ENCODE measurements at regions not wholly inside any gene's neighbourhood (a gene's known extent, or its start where the extent isn't known, plus 50 kb on each side); places are given as distances from the start of the nearest gene placed in this dataset.

DNA sequence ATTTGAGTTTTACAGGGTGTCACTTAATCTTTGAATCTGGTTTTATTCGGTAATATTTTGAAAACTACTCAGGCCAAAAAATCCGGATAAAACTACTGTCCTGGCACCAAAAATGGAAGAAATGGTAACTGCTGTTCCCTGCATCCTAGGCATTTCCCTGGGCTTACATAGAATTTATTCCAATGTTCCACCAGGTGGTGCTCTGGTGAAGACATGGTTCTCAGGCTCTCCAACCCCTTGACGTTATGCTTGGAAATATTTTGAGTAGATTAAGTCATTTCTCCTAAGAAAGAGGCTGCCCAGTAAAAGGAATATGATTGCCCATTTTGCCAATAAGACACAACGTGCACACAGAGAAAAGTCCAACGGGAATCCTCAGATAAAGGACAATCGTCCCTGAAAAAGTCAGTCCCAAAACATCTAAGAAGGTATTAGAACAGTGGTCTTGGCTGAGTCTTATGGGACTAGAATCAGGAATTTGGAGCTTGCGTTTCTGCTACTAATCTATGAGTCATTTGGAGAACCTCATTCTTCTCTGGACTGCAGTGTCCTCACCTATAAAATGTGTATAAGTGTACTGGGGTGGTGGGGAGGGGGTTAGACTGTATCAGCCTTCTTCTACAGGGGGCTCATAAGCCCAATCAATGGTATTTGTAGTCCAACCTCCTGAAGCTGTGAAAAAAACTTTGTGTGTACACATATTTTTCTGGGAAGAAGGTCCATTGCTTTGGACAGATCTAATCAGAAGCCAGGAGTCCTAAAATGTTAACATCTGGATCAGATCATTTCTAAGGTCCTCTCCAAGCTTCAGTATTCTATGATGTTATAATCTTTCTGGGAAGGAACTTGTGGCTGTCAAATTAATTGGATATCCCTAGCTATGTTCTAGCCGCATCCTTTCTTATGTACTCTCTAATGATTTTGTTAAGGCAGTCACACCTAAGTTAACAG, 131.0 kb upstream of the BMP2 start:
- Histone ChIP-seq H3K9me3 (ENCODE audit: insufficient read depth, low read depth, low read length) (no peaks in the 10 kb centered on the region), H3K9ac (ENCODE audit: low read depth, low read length) (no peak overlapping the region), H3K4me1 (ENCODE audit: insufficient read depth, low read length) (peaks cover 9% of the 10 kb centered on the region; the same call in 1 of the 2 replicates), H3K36me3 (ENCODE audit: insufficient read depth, low read length) (no peaks in the 10 kb centered on the region), H3K27me3 (ENCODE audit: insufficient read depth, low read length) (no peaks in the 10 kb centered on the region), H3K4me3 (ENCODE audit: low read length) (no peak overlapping the region), H3K27ac (ENCODE audit: low read depth, low read length) (no peak overlapping the region)
- 72% methylated on average over 8 of the region's 8 CpGs for WGBS

DNA sequence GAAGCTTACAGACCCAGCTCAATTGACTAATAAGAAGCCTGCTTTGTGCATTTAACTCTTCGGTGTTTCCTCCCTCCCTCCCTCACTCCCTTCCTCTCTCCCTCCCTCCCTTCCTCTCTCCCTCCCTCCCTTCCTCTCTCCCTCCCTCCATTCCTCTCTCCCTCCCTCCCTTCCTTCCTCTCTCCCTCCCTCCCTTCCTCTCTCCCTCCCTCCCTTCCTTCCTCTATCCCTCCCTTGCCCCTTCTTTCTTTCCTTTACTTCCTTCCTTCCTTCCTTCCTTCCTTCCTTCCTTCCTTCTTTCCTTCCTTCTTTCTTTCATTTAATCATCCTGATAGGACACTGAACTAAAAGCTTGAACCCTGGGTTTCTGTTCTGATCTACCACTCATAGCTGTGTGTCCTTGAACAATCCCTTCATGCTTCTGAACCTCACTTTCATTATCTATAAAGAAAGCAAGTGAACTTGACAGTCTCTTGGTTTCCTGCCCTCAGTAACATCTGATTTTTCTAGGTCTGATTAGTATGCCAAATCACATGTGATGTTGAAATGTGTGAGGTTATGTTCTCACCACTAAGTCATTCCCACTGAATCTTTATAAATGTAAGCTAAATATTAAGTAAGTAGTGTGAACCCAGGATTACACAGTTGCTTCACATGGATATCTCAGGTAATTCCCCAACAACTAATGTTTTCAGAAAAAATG, 132.3 kb upstream of the BMP2 start:
- 90% methylated on average over 1 of the region's 1 CpG for WGBS
- no peaks in the 10 kb centered on the region for H3K9me3 ChIP-seq (ENCODE audit: insufficient read depth, low read depth, low read length)

DNA sequence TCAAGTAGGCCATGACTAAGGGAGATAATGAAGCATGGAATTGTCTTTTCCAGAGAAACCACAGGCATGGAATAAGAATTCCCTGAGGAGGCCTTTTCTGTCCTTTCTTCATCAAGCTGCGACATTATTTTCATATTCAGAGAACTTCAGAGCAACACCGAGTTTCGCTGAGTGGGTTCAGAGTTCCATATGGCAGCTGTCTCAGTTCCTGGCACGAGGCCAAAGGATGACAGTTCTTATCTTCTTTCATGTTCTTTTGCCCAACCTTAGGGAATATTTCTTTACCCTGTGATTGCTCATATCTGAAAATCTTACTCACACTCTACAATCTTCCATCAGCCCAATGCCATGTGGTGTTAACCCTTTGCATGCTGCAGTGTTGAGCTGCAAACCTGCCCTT, 135.3 kb upstream of the BMP2 start:
- H3K27me3 ChIP-seq (ENCODE audit: insufficient read depth, low read length) = no peaks in the 10 kb centered on the region
- 92% methylated on average over 4 of the region's 4 CpGs for WGBS

More for the DNA sequence above, 132.3 kb upstream of the BMP2 start:
- Histone ChIP-seq H3K9ac (ENCODE audit: low read depth, low read length) (no peak overlapping the region), H3K4me1 (ENCODE audit: insufficient read depth, low read length) (peaks cover 9% of the 10 kb centered on the region; the same call in 1 of the 2 replicates), H3K36me3 (ENCODE audit: insufficient read depth, low read length) (no peaks in the 10 kb centered on the region), H3K4me3 (ENCODE audit: low read length) (no peak overlapping the region), H3K27ac (ENCODE audit: low read depth, low read length) (no peak overlapping the region), H3K27me3 (ENCODE audit: insufficient read depth, low read length) (no peaks in the 10 kb centered on the region)

DNA sequence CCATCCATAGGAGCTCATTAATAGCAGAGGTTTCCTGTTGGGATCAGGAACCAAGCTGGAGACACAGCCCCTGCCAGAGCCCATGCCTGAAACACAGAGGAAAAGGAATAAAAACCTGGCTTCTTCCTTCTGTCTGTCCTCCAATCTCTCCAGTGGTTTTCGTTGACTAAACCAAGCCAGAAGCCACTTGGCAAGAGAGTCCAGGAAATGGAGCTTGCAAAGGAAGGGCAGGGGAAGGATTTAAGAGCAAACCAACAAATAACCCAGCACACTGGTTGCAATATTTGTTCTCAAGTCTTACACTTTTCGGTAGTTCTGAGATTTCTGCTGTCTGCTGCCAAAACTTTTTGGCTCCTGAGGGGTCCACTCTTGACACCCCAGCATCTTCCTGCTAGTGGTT, 137.0 kb upstream of the BMP2 start:
- Histone ChIP-seq H3K9ac (ENCODE audit: low read depth, low read length) (no peak overlapping the region), H3K4me3 (ENCODE audit: low read length) (no peak overlapping the region), H3K27ac (ENCODE audit: low read depth, low read length) (no peak overlapping the region), H3K9me3 (ENCODE audit: insufficient read depth, low read depth, low read length) (peaks cover 7% of the 10 kb centered on the region; the same call in 1 of the 2 replicates), H3K27me3 (ENCODE audit: insufficient read depth, low read length) (no peaks in the 10 kb centered on the region), H3K4me1 (ENCODE audit: insufficient read depth, low read length) (no peaks in the 10 kb centered on the region), H3K36me3 (ENCODE audit: insufficient read depth, low read length) (no peaks in the 10 kb centered on the region)
- 93% methylated on average over 2 of the region's 2 CpGs for WGBS

More for the DNA sequence above, 135.3 kb upstream of the BMP2 start:
- Histone ChIP-seq H3K9me3 (ENCODE audit: insufficient read depth, low read depth, low read length) (no peaks in the 10 kb centered on the region), H3K4me3 (ENCODE audit: low read length) (no peak overlapping the region), H3K36me3 (ENCODE audit: insufficient read depth, low read length) (no peaks in the 10 kb centered on the region), H3K4me1 (ENCODE audit: insufficient read depth, low read length) (peaks cover 4% of the 10 kb centered on the region; the same call in 1 of the 2 replicates), H3K9ac (ENCODE audit: low read depth, low read length) (no peak overlapping the region), H3K27ac (ENCODE audit: low read depth, low read length) (no peak overlapping the region)

DNA sequence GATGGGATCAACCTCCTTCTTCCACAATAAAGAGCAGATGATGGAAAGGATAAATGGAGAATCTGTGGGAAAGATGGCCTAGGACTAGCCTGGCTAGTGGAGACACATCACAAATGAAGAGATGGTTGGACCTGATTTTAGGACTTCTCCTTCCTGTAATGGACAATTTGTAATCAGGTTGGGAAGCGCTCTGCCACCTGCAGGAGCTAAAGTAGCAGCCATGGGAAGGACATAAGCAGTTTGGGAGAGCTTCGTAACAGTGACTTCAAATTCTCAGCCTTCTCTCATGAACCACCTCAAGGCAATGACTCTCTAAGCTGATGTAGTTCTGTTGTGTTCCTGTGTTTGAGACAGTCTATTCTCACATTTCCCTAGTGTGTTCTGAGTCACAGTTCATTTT, 137.9 kb upstream of the BMP2 start:
- peaks cover 2% of the 10 kb centered on the region; the same call in 1 of the 2 replicates for H3K4me1 ChIP-seq (ENCODE audit: insufficient read depth, low read length)
- H3K9ac ChIP-seq (ENCODE audit: low read depth, low read length) = no peak overlapping the region
- no peaks in the 10 kb centered on the region for H3K36me3 ChIP-seq (ENCODE audit: insufficient read depth, low read length)
- WGBS = 98% methylated on average over 2 of the region's 2 CpGs
- H3K27ac ChIP-seq (ENCODE audit: low read depth, low read length) = no peak overlapping the region
- no peaks in the 10 kb centered on the region for H3K27me3 ChIP-seq (ENCODE audit: insufficient read depth, low read length)
- peaks cover 8% of the 10 kb centered on the region; the same call in 1 of the 2 replicates for H3K9me3 ChIP-seq (ENCODE audit: insufficient read depth, low read depth, low read length)
- no peak overlapping the region for H3K4me3 ChIP-seq (ENCODE audit: low read length)

DNA sequence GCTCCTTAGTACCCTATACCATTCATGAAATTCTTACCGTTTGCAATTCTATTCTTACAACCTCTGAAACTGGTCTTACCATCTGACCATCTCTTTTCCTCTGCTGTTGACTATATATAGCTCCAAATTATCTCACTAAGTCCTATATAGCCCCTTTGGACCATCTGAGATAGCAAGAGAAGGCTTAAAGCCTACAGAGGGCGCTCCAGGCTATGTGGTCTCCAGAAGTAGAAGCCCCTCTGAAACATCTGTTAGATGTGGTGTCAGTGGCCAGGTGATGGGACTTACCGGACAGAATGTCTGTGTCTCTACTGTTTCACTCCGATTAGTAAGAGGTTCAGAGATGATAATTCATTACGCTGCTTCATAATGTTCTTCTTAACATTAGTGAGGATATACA, 140.7 kb upstream of the BMP2 start:
- Histone ChIP-seq H3K4me1 (ENCODE audit: insufficient read depth, low read length) (peaks cover 11% of the 10 kb centered on the region; the same call in 1 of the 2 replicates), H3K27me3 (ENCODE audit: insufficient read depth, low read length) (no peaks in the 10 kb centered on the region), H3K4me3 (ENCODE audit: low read length) (no peak overlapping the region), H3K36me3 (ENCODE audit: insufficient read depth, low read length) (no peaks in the 10 kb centered on the region), H3K9ac (ENCODE audit: low read depth, low read length) (no peak overlapping the region), H3K9me3 (ENCODE audit: insufficient read depth, low read depth, low read length) (peaks cover 8% of the 10 kb centered on the region; the same call in 1 of the 2 replicates), H3K27ac (ENCODE audit: low read depth, low read length) (no peak overlapping the region)
- 90% methylated on average over 5 of the region's 5 CpGs for WGBS

DNA sequence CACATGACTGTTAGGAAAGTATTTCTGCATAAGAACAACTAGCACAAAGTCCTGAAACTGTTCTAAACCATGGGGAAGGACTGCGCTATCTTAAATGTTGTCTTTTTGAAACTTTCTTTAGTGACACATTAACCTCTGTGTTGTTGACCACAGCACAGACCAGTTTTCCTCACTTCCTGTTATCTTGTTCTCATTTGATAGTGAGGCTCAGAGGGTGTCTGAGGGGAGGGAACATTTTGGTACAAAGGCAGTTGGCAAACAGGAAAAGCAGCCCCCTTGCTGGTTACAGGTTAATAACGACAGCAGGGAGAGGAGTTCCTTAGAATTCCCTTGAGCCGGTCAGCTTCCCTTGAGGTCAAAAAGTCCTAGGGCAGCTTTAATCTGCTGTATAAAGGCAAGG, 143.5 kb upstream of the BMP2 start:
- WGBS = 37% methylated on average over 3 of the region's 3 CpGs
- H3K9me3 ChIP-seq (ENCODE audit: insufficient read depth, low read depth, low read length) = peaks cover 8% of the 10 kb centered on the region; the same call in 1 of the 2 replicates
- H3K9ac ChIP-seq (ENCODE audit: low read depth, low read length) = no peak overlapping the region
- peaks cover 14% of the 10 kb centered on the region for H3K4me1 ChIP-seq (ENCODE audit: insufficient read depth, low read length)
- no peak overlapping the region for H3K4me3 ChIP-seq (ENCODE audit: low read length)
- H3K27ac ChIP-seq (ENCODE audit: low read depth, low read length) = no peak overlapping the region
- no peaks in the 10 kb centered on the region for H3K27me3 ChIP-seq (ENCODE audit: insufficient read depth, low read length)
- no peaks in the 10 kb centered on the region for H3K36me3 ChIP-seq (ENCODE audit: insufficient read depth, low read length)

DNA sequence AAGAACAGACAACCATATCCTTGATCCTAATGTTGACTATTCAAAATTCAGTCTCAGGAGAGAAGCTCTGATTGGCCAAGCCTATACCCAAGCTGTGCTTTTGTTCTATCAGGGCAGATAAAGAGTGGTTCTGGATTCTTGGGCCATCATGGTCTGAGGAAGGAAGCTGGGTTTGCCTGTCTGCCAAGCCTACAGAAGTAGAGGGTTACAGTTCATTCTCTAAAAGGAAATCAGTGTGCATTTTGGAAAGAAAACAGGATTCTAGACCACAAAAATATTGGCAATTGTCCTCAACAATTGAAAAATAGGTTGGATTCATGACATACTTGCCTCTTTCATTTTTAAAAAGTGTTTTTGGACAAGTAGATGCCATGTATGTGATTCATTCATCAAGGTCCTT, 145.4 kb upstream of the BMP2 start:
- Histone ChIP-seq H3K4me3 (ENCODE audit: low read length) (no peak overlapping the region), H3K4me1 (ENCODE audit: insufficient read depth, low read length) (peaks cover 14% of the 10 kb centered on the region), H3K27ac (ENCODE audit: low read depth, low read length) (no peak overlapping the region), H3K36me3 (ENCODE audit: insufficient read depth, low read length) (no peaks in the 10 kb centered on the region), H3K9me3 (ENCODE audit: insufficient read depth, low read depth, low read length) (peaks cover 8% of the 10 kb centered on the region; the same call in 1 of the 2 replicates), H3K27me3 (ENCODE audit: insufficient read depth, low read length) (no peaks in the 10 kb centered on the region), H3K9ac (ENCODE audit: low read depth, low read length) (no peak overlapping the region)

DNA sequence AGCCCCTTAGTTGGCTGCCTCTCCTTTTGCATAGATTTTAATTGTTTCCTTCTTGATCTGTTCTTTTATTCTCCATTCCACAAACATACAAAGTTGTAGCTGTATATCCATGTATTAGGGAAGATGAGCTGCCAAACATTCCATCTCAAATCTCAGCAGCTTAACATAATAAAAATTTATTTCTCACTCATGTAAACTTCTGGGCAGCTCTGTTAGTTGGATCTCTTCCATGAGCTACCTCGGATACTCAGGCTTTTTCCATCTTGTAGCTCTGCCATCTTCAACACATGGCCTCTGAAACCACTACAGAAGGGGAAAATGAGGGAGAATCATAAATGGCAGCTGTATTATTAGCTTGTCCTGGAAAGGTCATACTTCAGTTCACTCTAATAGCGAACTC, 149.4 kb upstream of the BMP2 start:
- H3K4me3 ChIP-seq (ENCODE audit: low read length) = no peak overlapping the region
- H3K9ac ChIP-seq (ENCODE audit: low read depth, low read length) = no peak overlapping the region
- no peaks in the 10 kb centered on the region for H3K27me3 ChIP-seq (ENCODE audit: insufficient read depth, low read length)
- no peaks in the 10 kb centered on the region for H3K9me3 ChIP-seq (ENCODE audit: insufficient read depth, low read depth, low read length)
- H3K27ac ChIP-seq (ENCODE audit: low read depth, low read length) = no peak overlapping the region
- 94% methylated on average over 2 of the region's 2 CpGs for WGBS
- no peaks in the 10 kb centered on the region for H3K36me3 ChIP-seq (ENCODE audit: insufficient read depth, low read length)
- H3K4me1 ChIP-seq (ENCODE audit: insufficient read depth, low read length) = peaks cover 4% of the 10 kb centered on the region; the same call in 1 of the 2 replicates

DNA sequence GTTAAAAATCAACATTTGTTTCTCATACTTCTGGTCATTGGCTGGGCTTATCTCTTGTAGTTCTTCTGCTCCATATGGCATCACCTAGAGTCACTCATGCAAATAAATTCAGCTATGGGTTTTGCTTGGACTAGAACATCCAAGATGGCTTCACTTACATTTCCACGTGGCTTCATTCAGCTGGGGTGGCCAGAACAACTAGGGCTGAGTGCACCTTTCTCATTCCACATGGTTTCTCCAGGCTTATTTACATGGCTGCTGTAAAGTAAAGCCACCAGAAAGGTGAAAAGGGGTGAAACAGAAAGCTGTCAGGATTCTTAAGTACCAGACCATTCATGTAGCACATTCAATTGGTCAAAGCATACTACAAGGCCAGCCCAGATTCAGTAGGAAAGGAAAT, 151.1 kb upstream of the BMP2 start:
- Histone ChIP-seq H3K9me3 (ENCODE audit: insufficient read depth, low read depth, low read length) (no peaks in the 10 kb centered on the region), H3K27me3 (ENCODE audit: insufficient read depth, low read length) (no peaks in the 10 kb centered on the region), H3K4me1 (ENCODE audit: insufficient read depth, low read length) (peaks cover 4% of the 10 kb centered on the region; the same call in 1 of the 2 replicates), H3K27ac (ENCODE audit: low read depth, low read length) (no peak overlapping the region), H3K36me3 (ENCODE audit: insufficient read depth, low read length) (no peaks in the 10 kb centered on the region), H3K4me3 (ENCODE audit: low read length) (no peak overlapping the region), H3K9ac (ENCODE audit: low read depth, low read length) (no peak overlapping the region)
- WGBS = 94% methylated on average over 1 of the region's 1 CpG

DNA sequence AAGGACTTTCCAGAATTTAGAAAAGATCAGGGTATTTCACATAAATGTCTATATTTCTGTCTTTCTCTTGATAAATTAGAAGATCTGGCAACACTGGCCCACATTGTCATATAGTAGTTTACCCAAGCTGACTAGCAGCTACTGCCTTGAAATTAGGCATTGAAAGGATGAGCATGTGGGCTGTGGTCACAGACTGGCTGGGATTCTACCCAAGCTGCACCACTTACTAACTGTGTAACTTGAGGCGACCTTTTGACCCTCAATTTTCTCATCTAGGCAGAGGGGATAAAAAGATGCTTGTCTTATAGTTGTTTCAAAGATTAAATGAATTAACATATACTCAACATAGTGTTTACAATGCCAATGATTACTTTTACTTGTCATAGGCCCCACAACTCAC, 152.7 kb upstream of the BMP2 start:
- Histone ChIP-seq H3K27me3 (ENCODE audit: insufficient read depth, low read length) (no peaks in the 10 kb centered on the region), H3K9ac (ENCODE audit: low read depth, low read length) (no peak overlapping the region), H3K4me3 (ENCODE audit: low read length) (no peak overlapping the region), H3K27ac (ENCODE audit: low read depth, low read length) (no peak overlapping the region), H3K4me1 (ENCODE audit: insufficient read depth, low read length) (no peaks in the 10 kb centered on the region), H3K36me3 (ENCODE audit: insufficient read depth, low read length) (no peaks in the 10 kb centered on the region), H3K9me3 (ENCODE audit: insufficient read depth, low read depth, low read length) (no peaks in the 10 kb centered on the region)
- WGBS = no CpG with 5 or more reads among the region's 1 CpG
